Ishikawa (cell line): ENCODE measurements at regions not wholly inside any gene's neighbourhood (a gene's known extent, or its start where the extent isn't known, plus 50 kb on each side); places are given as distances from the start of the nearest gene placed in this dataset.

Experiments used
- CEBPB ChIP-seq: IDR thresholded peaks from 2 replicates; pipeline ENCODE4 v1.6.1; 2012
- CREB1 ChIP-seq: IDR thresholded peaks from 2 replicates; pipeline ENCODE4 v1.6.1; 2012; ENCODE audit warnings: low read depth
- EGR1 ChIP-seq: IDR thresholded peaks from 2 replicates; pipeline ENCODE4 v1.6.1; 2012
- EP300 ChIP-seq: IDR thresholded peaks from 2 replicates; pipeline ENCODE4 v1.6.1; 2012; ENCODE audit warnings: borderline replicate concordance
- NFIC ChIP-seq: IDR thresholded peaks from 2 replicates; pipeline ENCODE4 v1.6.1; 2012
- RAD21 ChIP-seq: IDR thresholded peaks from 2 replicates; pipeline ENCODE4 v1.6.1; 2012; ENCODE audit warnings: low read depth
- TAF1 ChIP-seq: IDR thresholded peaks from 2 replicates; pipeline ENCODE4 v1.6.1; 2012; ENCODE audit warnings: low read depth, mild to moderate bottlenecking
- TEAD4 ChIP-seq: IDR thresholded peaks from 2 replicates; pipeline ENCODE4 v1.6.1; 2012
- YY1 ChIP-seq: IDR thresholded peaks from 2 replicates; pipeline ENCODE4 v1.6.1; 2012; ENCODE audit warnings: low read depth
- ZBTB7A ChIP-seq: IDR thresholded peaks from 2 replicates; pipeline ENCODE4 v1.6.1; 2012; ENCODE audit warnings: low read depth
- TF ChIP-seq, protein P1 (sequence below): IDR thresholded peaks from 2 replicates; pipeline ENCODE4 v1.6.1; 2012
- TF ChIP-seq, protein P2 (sequence below): IDR thresholded peaks from 2 replicates; pipeline ENCODE4 v1.6.1; 2012; ENCODE audit warnings: low read depth, mild to moderate bottlenecking

DNA sequence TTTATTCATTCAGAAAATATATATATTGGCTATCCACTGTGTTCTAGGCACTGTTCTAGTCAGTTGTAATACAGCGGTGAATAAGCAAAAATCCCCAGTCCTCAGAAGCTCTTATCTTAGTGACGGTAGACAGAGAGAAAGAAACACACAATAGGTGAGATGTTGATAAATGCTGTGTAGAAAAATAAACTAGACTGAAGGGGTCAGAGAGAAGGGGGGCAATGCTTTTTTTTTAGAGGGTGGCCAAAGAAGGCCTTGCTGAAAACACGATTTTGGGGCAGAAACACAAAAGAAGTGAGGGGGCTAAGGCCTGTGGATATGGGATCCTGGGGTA lies 68.0 kb upstream of the MBOAT1 start:
- TF ChIP-seq TAF1 (no peak), EP300 (no peak), YY1 (no peak), RAD21 (no peak), ZBTB7A (no peak), CEBPB (no peak), CREB1 (no peak), EGR1 (no peak), NFIC (no peak), TEAD4 (no peak)
- TF ChIP-seq, protein P1, sequence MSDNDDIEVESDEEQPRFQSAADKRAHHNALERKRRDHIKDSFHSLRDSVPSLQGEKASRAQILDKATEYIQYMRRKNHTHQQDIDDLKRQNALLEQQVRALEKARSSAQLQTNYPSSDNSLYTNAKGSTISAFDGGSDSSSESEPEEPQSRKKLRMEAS = no peak
- TF ChIP-seq, protein P2, sequence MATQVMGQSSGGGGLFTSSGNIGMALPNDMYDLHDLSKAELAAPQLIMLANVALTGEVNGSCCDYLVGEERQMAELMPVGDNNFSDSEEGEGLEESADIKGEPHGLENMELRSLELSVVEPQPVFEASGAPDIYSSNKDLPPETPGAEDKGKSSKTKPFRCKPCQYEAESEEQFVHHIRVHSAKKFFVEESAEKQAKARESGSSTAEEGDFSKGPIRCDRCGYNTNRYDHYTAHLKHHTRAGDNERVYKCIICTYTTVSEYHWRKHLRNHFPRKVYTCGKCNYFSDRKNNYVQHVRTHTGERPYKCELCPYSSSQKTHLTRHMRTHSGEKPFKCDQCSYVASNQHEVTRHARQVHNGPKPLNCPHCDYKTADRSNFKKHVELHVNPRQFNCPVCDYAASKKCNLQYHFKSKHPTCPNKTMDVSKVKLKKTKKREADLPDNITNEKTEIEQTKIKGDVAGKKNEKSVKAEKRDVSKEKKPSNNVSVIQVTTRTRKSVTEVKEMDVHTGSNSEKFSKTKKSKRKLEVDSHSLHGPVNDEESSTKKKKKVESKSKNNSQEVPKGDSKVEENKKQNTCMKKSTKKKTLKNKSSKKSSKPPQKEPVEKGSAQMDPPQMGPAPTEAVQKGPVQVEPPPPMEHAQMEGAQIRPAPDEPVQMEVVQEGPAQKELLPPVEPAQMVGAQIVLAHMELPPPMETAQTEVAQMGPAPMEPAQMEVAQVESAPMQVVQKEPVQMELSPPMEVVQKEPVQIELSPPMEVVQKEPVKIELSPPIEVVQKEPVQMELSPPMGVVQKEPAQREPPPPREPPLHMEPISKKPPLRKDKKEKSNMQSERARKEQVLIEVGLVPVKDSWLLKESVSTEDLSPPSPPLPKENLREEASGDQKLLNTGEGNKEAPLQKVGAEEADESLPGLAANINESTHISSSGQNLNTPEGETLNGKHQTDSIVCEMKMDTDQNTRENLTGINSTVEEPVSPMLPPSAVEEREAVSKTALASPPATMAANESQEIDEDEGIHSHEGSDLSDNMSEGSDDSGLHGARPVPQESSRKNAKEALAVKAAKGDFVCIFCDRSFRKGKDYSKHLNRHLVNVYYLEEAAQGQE = no peak
